ENCODE measurements at regions not wholly inside any gene's neighbourhood (a gene's known extent, or its start where the extent isn't known, plus 50 kb on each side); places are given as distances from the start of the nearest gene placed in this dataset.

GRCh38 chr2:137836671-137837070 is 127.6 kb upstream of the HNMT start:
- H3K4me1 ChIP-seq: peaks cover 0 to 4% (median 0%) of the 10 kb centered on the region in 4 donors
- DNase-seq: no peak
- 100% methylated on average over 3 of the region's 3 CpGs; no CpG with 5 or more reads in 1 of the 2 donors for WGBS, 2 donors (ENCODE audit: low coverage in 1 of 2)
- H3K4me3 ChIP-seq: no peak overlapping the region
- in situ Hi-C loops (cut with MboI; ENCODE audit: low pct_ligation_motif_present in 1 of 4, low pct_unique_long_range_greater_than_20kb in 1 of 4, low sequenced_read_pairs in 3 of 4): loop anchor here (25.0 kb wide), 3 partner anchors 374 to 1424 kb away; no protein-coding TSS in a partner anchor
- no peaks in the 10 kb centered on the region for H3K27me3 ChIP-seq
- no peak for TF ChIP-seq POLR2AphosphoS5 (IDR thresholded peaks at IDR 0.05)
- no peak for TF ChIP-seq POLR2A (IDR thresholded peaks at IDR 0.05)
- TF ChIP-seq CTCF (IDR thresholded peaks at IDR 0.05): no peak
- TF ChIP-seq EP300 (IDR thresholded peaks at IDR 0.05; ENCODE audit: low read depth): no peak
- intact Hi-C loops (cut with DNase I; ENCODE audit: low total_unique reads): loop anchor here (5.0 kb wide), 2 partner anchors 1414 to 1576 kb away; no protein-coding TSS in a partner anchor
- no peak overlapping the region for H3K27ac ChIP-seq
- no peaks in the 10 kb centered on the region for H3K36me3 ChIP-seq
- H3K9me3 ChIP-seq: no peaks in the 10 kb centered on the region

- Histone ChIP-seq H3K27ac (no peak overlapping the region), H3K36me3 (no peaks in the 10 kb centered on the region), H3K9me3 (no peaks in the 10 kb centered on the region), H3K27me3 (no peaks in the 10 kb centered on the region), H3K4me1 (peaks cover 0 to 4% (median 0%) of the 10 kb centered on the region in 4 donors), H3K4me3 (no peak overlapping the region)
- 33 to 50% methylated on average over 4 of the region's 4 CpGs for WGBS, 2 donors (ENCODE audit: low coverage in 1 of 2)
- DNase-seq: no peak
- intact Hi-C loops (cut with DNase I; ENCODE audit: low total_unique reads) (loop anchor here (5.0 kb wide), 2 partner anchors 1416 to 1574 kb away; no protein-coding TSS in a partner anchor), in situ Hi-C loops (cut with MboI; ENCODE audit: low pct_ligation_motif_present in 1 of 4, low pct_unique_long_range_greater_than_20kb in 1 of 4, low sequenced_read_pairs in 3 of 4) (loop anchor here (25.0 kb wide), 3 partner anchors 376 to 1426 kb away; no protein-coding TSS in a partner anchor)
- TF ChIP-seq POLR2AphosphoS5 (IDR thresholded peaks at IDR 0.05) (no peak), CTCF (IDR thresholded peaks at IDR 0.05) (no peak), POLR2A (IDR thresholded peaks at IDR 0.05) (no peak), EP300 (IDR thresholded peaks at IDR 0.05; ENCODE audit: low read depth) (no peak)
Observed at GRCh38 chr2:137837830-137838229, 126.4 kb upstream of the HNMT start.

- Histone ChIP-seq H3K27me3 (no peaks in the 10 kb centered on the region), H3K9me3 (no peaks in the 10 kb centered on the region), H3K36me3 (no peaks in the 10 kb centered on the region), H3K4me3 (no peak overlapping the region), H3K4me1 (peaks cover 0 to 4% (median 0%) of the 10 kb centered on the region in 4 donors), H3K27ac (no peak overlapping the region)
- in situ Hi-C loops (cut with MboI; ENCODE audit: low pct_ligation_motif_present in 1 of 4, low pct_unique_long_range_greater_than_20kb in 1 of 4, low sequenced_read_pairs in 3 of 4): loop anchor here (25.0 kb wide), 3 partner anchors 376 to 1426 kb away; no protein-coding TSS in a partner anchor
- DNase-seq: no peak
- TF ChIP-seq EP300 (IDR thresholded peaks at IDR 0.05; ENCODE audit: low read depth): no peak
- peak; percentile 59 to 73 (median 67) for TF ChIP-seq CTCF (IDR thresholded peaks at IDR 0.05)
- TF ChIP-seq POLR2A (IDR thresholded peaks at IDR 0.05): no peak
- intact Hi-C loops (cut with DNase I; ENCODE audit: low total_unique reads): loop anchor here (5.0 kb wide), 2 partner anchors 1416 to 1574 kb away; no protein-coding TSS in a partner anchor
- WGBS, 2 donors (ENCODE audit: low coverage in 1 of 2): 40 to 41% methylated on average over 6 to 8 of the region's 8 CpGs
Observed at GRCh38 chr2:137838255-137839092, 125.8 kb upstream of the HNMT start.

- Histone ChIP-seq H3K36me3 (no peaks in the 10 kb centered on the region), H3K9me3 (peaks cover 0 to 5% of the 10 kb centered on the region in 2 donors), H3K4me3 (no peak overlapping the region), H3K27me3 (no peaks in the 10 kb centered on the region), H3K27ac (no peak overlapping the region), H3K4me1 (peaks cover 0 to under 1% (median 0%) of the 10 kb centered on the region in 4 donors)
- no peak for TF ChIP-seq CTCF (IDR thresholded peaks at IDR 0.05)
- TF ChIP-seq POLR2AphosphoS5 (IDR thresholded peaks at IDR 0.05): no peak
- TF ChIP-seq EP300 (IDR thresholded peaks at IDR 0.05; ENCODE audit: low read depth): no peak
- no peak for TF ChIP-seq POLR2A (IDR thresholded peaks at IDR 0.05)
- intact Hi-C loops (cut with DNase I; ENCODE audit: low total_unique reads): no loop called here
- in situ Hi-C loops (cut with MboI; ENCODE audit: low pct_ligation_motif_present in 1 of 4, low pct_unique_long_range_greater_than_20kb in 1 of 4, low sequenced_read_pairs in 3 of 4): loop anchor here (25.0 kb wide), 3 partner anchors 380 to 1430 kb away; no protein-coding TSS in a partner anchor
- no peak for DNase-seq
Observed at GRCh38 chr2:137842430-137842829, 121.8 kb upstream of the HNMT start.
